Endothelial cell of umbilical vein (primary cell): ENCODE measurements at regions not wholly inside any gene's neighbourhood (a gene's known extent, or its start where the extent isn't known, plus 50 kb on each side); places are given as distances from the start of the nearest gene placed in this dataset.

Experiments used
- EZH2 ChIP-seq: IDR thresholded peaks from 2 replicates; pipeline ENCODE4 v1.6.1; 2012; ENCODE audit warnings: borderline replicate concordance, low read depth, mild to moderate bottlenecking, moderate library complexity, low read length, inconsistent platforms; ENCODE audit not compliant: severe bottlenecking
- GATA2 ChIP-seq: IDR thresholded peaks from 2 replicates; pipeline ENCODE4 v1.7.0; 2011; ENCODE audit warnings: low read depth, mild to moderate bottlenecking, moderate library complexity, mixed read lengths, low read length; ENCODE audit not compliant: insufficient read length, insufficient read depth
- JUN ChIP-seq: IDR thresholded peaks from 2 replicates; pipeline ENCODE4 v1.6.1; 2011; ENCODE audit warnings: borderline replicate concordance, low read depth; ENCODE audit not compliant: insufficient read length, insufficient read depth
- POLR2A ChIP-seq: IDR thresholded peaks from 2 replicates; pipeline ENCODE4 v1.6.1; 2012; ENCODE audit warnings: low read depth, mild to moderate bottlenecking, control low read depth, low read length
- POLR2AphosphoS5 ChIP-seq: IDR thresholded peaks from 2 replicates; pipeline ENCODE4 v1.6.1; 2012; ENCODE audit warnings: low read depth, mild to moderate bottlenecking, control low read depth, low read length, moderate library complexity; ENCODE audit not compliant: insufficient read depth
- TF ChIP-seq, protein P1 (sequence below), 2 donors: IDR thresholded peaks; 1 replicate in 1 of 2; 2 replicates in 1 of 2; pipeline ENCODE4 v1.5.1; 2011; ENCODE audit warnings: low read length in 2 of 2, mild to moderate bottlenecking in 2 of 2, moderate library complexity in 2 of 2, control low read depth in 1 of 2, inconsistent platforms in 1 of 2, low read depth in 1 of 2; ENCODE audit not compliant: insufficient read depth in 1 of 2; ENCODE audit errors: extremely low read depth in 1 of 2

DNA sequence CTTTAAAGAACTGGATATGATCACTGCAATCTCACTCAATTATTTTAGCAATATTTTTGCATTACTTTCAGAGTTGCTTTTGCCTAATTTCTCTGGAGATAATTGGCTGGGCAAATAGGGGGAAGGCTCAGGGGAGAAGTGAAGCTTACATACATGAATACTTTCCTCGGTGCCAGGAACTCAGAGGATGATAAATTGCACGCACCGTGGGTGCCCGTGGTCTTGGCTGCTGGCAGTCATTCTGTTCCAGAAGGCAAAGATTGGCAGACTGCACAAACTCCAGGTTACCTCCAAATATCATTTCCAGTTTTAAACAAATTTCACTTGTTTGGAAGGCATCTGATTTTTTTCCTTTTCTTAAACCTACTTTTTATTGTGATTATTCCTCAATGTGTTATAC is 197.8 kb upstream of the TMEM72 start:
- TF ChIP-seq POLR2A (no peak), JUN (no peak), POLR2AphosphoS5 (no peak), EZH2 (no peak), GATA2 (no peak)
- TF ChIP-seq, protein P1, sequence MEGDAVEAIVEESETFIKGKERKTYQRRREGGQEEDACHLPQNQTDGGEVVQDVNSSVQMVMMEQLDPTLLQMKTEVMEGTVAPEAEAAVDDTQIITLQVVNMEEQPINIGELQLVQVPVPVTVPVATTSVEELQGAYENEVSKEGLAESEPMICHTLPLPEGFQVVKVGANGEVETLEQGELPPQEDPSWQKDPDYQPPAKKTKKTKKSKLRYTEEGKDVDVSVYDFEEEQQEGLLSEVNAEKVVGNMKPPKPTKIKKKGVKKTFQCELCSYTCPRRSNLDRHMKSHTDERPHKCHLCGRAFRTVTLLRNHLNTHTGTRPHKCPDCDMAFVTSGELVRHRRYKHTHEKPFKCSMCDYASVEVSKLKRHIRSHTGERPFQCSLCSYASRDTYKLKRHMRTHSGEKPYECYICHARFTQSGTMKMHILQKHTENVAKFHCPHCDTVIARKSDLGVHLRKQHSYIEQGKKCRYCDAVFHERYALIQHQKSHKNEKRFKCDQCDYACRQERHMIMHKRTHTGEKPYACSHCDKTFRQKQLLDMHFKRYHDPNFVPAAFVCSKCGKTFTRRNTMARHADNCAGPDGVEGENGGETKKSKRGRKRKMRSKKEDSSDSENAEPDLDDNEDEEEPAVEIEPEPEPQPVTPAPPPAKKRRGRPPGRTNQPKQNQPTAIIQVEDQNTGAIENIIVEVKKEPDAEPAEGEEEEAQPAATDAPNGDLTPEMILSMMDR (IDR thresholded peaks at IDR 0.05; ENCODE audit: extremely low read depth in 1 of 2, insufficient read depth in 1 of 2, low read depth in 1 of 2, low read length in 2 of 2): no peak
